ENCODE measurements at regions not wholly inside any gene's neighbourhood (a gene's known extent, or its start where the extent isn't known, plus 50 kb on each side); places are given as distances from the start of the nearest gene placed in this dataset.

GRCh38 chr18:10114717-10115463, 201.1 kb downstream of the VAPA start:
- Mint-ChIP-seq H3K27me3 (ENCODE audit: low read depth) (no peaks in the 10 kb centered on the region), H3K9me3 (peaks cover 6% of the 10 kb centered on the region), H3K36me3 (peaks cover 3% of the 10 kb centered on the region), H3K4me3 (no peak overlapping the region), H3K4me1 (peaks cover 66% of the 10 kb centered on the region), H3K27ac (no peak overlapping the region)
- TF ChIP-seq, protein P1, sequence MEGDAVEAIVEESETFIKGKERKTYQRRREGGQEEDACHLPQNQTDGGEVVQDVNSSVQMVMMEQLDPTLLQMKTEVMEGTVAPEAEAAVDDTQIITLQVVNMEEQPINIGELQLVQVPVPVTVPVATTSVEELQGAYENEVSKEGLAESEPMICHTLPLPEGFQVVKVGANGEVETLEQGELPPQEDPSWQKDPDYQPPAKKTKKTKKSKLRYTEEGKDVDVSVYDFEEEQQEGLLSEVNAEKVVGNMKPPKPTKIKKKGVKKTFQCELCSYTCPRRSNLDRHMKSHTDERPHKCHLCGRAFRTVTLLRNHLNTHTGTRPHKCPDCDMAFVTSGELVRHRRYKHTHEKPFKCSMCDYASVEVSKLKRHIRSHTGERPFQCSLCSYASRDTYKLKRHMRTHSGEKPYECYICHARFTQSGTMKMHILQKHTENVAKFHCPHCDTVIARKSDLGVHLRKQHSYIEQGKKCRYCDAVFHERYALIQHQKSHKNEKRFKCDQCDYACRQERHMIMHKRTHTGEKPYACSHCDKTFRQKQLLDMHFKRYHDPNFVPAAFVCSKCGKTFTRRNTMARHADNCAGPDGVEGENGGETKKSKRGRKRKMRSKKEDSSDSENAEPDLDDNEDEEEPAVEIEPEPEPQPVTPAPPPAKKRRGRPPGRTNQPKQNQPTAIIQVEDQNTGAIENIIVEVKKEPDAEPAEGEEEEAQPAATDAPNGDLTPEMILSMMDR (IDR thresholded peaks at IDR 0.05; ENCODE audit: unreplicated experiment), result no peak
- no peak for DNase-seq (ENCODE audit: low spot score in 2 of 2, unreplicated experiment in 2 of 2)

DNA sequence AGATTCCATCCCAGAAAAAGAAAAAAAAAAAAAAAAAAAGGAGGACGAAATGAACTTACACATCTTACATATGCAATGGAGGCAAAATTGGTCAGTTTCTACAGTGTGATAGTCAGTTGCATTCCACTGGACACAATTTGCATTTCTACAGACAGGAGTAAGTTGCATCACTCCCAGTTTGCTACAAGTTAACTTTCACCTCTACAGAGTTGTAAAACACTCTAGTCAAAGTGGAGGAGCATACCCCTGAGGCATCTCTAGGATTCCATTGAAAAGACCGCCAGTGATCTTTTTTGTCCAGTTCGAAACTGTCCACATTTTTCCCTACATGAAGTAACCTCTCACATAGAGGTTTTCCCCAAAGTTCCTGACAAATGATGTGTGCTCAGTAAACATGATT, 202.8 kb downstream of the VAPA start:
- H3K36me3 Mint-ChIP-seq, result peaks cover 6% of the 10 kb centered on the region
- no peak for DNase-seq (ENCODE audit: low spot score in 2 of 2, unreplicated experiment in 2 of 2)
- H3K27ac Mint-ChIP-seq, result peak overlapping the region; percentile 22
- peaks cover 4% of the 10 kb centered on the region for H3K9me3 Mint-ChIP-seq
- H3K4me3 Mint-ChIP-seq, result no peak overlapping the region
- TF ChIP-seq, protein P1 (IDR thresholded peaks at IDR 0.05; ENCODE audit: unreplicated experiment), result no peak
- peaks cover 70% of the 10 kb centered on the region for H3K4me1 Mint-ChIP-seq
- no peaks in the 10 kb centered on the region for H3K27me3 Mint-ChIP-seq (ENCODE audit: low read depth)

DNA sequence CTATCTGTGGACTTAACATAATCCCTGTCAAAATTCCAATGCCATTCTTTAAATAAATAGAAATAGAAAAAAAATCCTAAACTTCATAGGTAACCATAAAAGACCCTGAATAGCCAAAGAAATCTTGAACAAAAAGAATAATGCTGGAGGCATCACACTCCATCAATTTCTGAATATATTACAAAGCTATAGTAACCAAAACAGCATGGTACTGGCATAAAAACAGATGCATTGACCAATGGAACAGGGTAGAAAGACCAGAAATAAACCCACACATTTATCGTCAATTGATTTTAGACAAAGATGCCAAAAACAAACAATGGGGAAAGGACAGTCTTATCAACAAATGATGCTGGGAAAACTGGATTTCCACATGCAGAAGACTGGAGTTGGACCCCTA, 205.7 kb downstream of the VAPA start:
- H3K4me3 Mint-ChIP-seq, result no peak overlapping the region
- H3K27ac Mint-ChIP-seq, result no peak overlapping the region
- H3K9me3 Mint-ChIP-seq, result peaks cover 4% of the 10 kb centered on the region
- peaks cover 6% of the 10 kb centered on the region for H3K36me3 Mint-ChIP-seq
- TF ChIP-seq, protein P1 (IDR thresholded peaks at IDR 0.05; ENCODE audit: unreplicated experiment), result no peak
- no peak for DNase-seq (ENCODE audit: low spot score in 2 of 2, unreplicated experiment in 2 of 2)
- H3K27me3 Mint-ChIP-seq (ENCODE audit: low read depth), result no peaks in the 10 kb centered on the region
- H3K4me1 Mint-ChIP-seq, result peaks cover 70% of the 10 kb centered on the region

DNA sequence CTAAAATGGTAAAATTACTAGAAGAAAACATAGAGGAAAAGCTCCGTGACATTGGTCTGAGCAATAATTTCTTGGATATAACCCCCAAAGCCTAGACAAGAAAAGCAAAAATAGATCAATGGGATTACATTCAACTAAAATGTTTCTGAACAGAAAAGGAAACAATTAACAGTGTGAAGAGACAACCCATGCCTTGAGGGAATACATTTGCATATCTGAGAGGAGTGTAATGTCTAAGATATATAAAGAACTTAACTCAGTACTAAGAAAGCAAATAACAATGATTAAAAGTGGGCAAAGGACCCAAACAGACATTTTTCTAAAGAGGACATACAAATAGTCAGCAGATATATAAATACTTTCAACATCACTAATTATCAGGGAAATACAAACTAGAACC, 206.2 kb downstream of the VAPA start:
- Mint-ChIP-seq H3K4me1 (peaks cover 69% of the 10 kb centered on the region), H3K9me3 (peaks cover 4% of the 10 kb centered on the region), H3K4me3 (no peak overlapping the region), H3K36me3 (peaks cover 6% of the 10 kb centered on the region), H3K27me3 (ENCODE audit: low read depth) (no peaks in the 10 kb centered on the region), H3K27ac (no peak overlapping the region)
- TF ChIP-seq, protein P1 (IDR thresholded peaks at IDR 0.05; ENCODE audit: unreplicated experiment), result no peak
- DNase-seq (ENCODE audit: low spot score in 2 of 2, unreplicated experiment in 2 of 2), result no peak

GRCh38 chr18:10120622-10121021, 206.8 kb downstream of the VAPA start:
- DNase-seq (ENCODE audit: low spot score in 2 of 2, unreplicated experiment in 2 of 2), result no peak
- H3K36me3 Mint-ChIP-seq, result peaks cover 6% of the 10 kb centered on the region
- TF ChIP-seq, protein P1 (IDR thresholded peaks at IDR 0.05; ENCODE audit: unreplicated experiment), result no peak
- no peak overlapping the region for H3K4me3 Mint-ChIP-seq
- peaks cover 4% of the 10 kb centered on the region for H3K9me3 Mint-ChIP-seq
- H3K4me1 Mint-ChIP-seq, result peaks cover 69% of the 10 kb centered on the region
- H3K27me3 Mint-ChIP-seq (ENCODE audit: low read depth), result no peaks in the 10 kb centered on the region
- H3K27ac Mint-ChIP-seq, result peak overlapping the region; percentile 14
